ENCODE measurements at regions not wholly inside any gene's neighbourhood (a gene's known extent, or its start where the extent isn't known, plus 50 kb on each side); places are given as distances from the start of the nearest gene placed in this dataset.
"Not testable (repeated sequence)": the region's sequence is repeated elsewhere in the genome, so short reads cannot be mapped to it uniquely, and the experiment has no call there.

GRCh38 chr14:105680736-105681098 is 154.3 kb downstream of the TMEM121 start:
- DNase-seq: not testable (repeated sequence)

- DNase-seq: not testable (repeated sequence)
Measured at GRCh38 chr14:105681606-105682185, 155.3 kb downstream of the TMEM121 start.

DNA sequence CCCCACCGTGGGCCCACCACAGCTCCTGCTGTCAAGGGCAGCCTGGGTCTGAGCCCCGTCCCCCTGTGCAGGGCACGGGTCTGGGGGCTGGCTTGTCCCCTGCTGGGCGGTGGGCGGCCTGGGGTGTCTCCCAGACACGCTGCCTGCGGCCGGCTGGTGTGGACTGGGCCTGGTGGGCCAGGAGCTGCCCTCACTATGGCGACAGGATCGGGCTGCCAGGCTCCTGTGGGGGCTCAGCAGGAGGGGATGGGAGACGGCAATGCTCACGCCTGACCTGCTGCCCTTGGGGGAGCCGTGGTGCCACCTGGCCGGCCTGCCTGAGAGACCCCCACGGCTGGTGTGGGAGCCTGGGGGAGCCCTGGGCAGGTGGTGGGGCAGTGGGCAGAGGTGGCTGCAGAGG is 156.1 kb downstream of the TMEM121 start:
- not testable (repeated sequence) for DNase-seq

- no peak for DNase-seq
Measured at GRCh38 chr14:105682956-105683570, 156.7 kb downstream of the TMEM121 start.

DNA sequence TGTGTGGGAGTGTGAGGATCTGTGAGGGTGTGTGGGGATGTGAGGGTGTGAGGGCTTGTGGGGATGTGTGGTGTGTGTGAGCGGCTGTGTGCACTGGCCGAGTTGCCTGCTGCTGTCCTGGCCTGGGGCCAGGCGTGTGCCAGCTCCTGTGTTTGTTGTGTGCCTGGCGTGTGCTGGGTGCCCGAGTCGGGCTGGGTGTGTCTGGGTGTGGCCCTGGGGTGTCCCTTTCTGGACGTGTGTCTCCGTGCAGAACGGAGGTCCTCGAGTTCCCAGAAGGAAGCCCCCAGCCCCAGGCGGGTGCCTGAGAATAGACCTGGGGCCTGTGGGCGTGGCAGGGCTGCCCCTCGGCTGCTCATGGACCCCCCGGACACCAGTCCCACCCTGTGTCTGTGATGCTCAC is 157.7 kb downstream of the TMEM121 start:
- DNase-seq: not testable (repeated sequence)

GRCh38 chr14:105684597-105684996 is 158.2 kb downstream of the TMEM121 start:
- DNase-seq: not testable (repeated sequence)

GRCh38 chr14:105685003-105685402 is 158.6 kb downstream of the TMEM121 start:
- DNase-seq: no peak

GRCh38 chr14:105685605-105686004 is 159.2 kb downstream of the TMEM121 start:
- DNase-seq: not testable (repeated sequence)

- DNase-seq: not testable (repeated sequence)
Measured at GRCh38 chr14:105686050-105686449, 159.7 kb downstream of the TMEM121 start.

- not testable (repeated sequence) for DNase-seq
Measured at GRCh38 chr14:105686462-105687170, 160.2 kb downstream of the TMEM121 start.

DNA sequence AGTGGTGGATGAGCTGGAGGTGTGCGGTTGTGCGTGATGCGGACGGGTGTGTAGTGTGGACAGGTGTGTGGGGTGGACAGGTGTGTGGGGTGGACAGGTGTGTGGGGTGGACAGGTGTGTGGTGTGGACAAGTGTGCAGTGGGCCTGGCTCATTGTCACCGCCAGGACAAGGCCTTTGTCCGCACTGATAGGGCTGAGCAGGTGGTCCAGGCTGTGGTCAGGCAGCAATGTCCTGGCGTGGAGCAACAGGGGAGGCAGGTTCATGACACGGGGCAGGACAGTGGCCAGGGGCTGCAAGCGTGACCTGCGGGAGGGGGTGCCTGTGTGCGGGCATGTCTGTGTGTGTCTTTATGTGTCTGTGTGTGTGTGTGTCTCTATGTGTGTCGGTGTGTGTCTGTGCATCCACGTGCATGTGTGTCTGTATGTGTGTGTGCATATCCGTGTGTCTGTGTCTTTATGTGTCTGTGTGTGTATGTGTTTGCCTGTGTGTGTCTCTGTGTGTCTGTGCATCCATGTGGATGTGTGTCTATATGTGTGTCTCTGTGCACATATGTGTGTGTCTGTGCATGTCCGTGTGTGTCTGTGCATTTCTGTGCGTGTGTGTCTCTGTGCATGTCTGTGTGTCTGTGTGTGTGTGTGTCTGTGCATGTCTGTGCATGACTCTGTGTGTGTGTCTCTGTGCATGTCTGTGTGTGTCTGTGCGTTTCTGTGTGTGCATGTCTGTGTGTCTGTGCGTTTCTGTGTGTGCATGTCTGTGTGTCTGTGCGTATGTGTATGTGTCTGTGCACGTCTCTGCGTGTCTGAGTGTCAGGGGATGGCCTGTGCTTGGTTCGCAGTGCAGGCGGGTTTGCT is 161.0 kb downstream of the TMEM121 start:
- not testable (repeated sequence) for DNase-seq

DNA sequence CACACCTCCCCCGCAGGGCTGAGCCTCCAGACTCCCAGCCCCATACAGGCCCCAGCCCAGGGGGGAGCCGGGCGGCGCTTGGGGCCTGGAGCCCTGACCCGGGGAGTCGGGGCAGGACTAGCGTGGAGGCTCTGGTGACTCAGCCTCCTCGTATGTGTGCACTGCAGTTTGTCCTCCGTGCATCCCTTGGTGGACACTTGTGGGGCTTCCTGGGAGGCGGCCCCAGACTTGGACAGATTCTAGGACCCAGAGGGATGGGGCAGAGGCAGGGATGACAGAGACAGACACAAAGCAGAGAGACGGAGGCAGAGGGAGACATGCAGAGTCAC is 161.6 kb downstream of the TMEM121 start:
- not testable (repeated sequence) for DNase-seq

DNA sequence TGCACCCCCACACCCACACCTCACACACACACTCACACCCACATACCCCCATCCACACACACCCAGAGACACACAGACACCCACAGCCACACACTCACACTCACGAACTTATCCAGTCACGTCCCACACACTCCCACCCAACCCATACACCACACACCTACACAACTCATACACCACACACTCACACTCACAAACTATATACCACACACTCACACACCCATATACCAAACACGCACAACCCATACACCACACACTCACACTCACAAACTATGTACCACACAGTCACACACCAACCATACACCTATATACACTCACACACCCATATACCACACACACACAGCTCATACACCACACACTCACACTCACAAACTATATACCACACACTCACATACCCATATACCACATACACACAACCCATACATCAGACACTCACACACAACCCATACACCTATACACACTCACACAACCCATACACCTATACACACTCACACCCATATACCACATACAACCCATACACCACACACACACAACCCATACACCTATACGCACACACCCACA is 162.4 kb downstream of the TMEM121 start:
- DNase-seq: not testable (repeated sequence)

GRCh38 chr14:105689722-105690121 is 163.3 kb downstream of the TMEM121 start:
- DNase-seq: no peak

GRCh38 chr14:105690671-105691070 is 164.3 kb downstream of the TMEM121 start:
- no peak for DNase-seq

GRCh38 chr14:105691321-105692109 is 165.1 kb downstream of the TMEM121 start:
- not testable (repeated sequence) for DNase-seq

DNA sequence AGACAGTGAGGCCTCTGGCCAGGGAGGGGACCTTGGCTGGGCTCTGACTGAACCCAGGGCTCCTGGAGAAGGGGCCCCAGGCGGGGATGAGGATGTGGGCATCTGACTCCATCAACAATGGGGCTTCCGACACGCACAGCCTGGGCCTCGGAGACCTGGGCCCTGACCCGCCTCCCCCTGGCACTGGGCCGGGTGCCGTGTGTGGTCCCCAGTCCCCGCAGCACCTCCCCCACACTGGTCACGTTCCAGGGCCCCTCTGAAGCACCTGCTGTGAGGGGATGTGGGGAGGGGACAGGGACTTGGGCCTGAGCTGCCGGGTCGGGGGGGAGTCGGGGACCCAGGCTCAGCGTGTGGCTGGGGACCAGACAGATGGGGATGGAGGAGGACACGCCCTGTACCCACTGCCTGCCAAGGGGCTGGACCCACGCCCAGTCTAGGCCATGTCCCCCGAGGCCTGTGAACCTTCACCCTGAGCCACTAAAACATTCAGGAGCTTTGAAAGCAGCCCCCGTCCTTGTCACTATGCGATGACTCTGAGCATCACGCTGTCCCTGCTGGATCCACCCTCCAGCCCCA is 165.8 kb downstream of the TMEM121 start:
- not testable (repeated sequence) for DNase-seq

GRCh38 chr14:105694961-105695360 is 168.6 kb downstream of the TMEM121 start:
- no peak for DNase-seq

DNA sequence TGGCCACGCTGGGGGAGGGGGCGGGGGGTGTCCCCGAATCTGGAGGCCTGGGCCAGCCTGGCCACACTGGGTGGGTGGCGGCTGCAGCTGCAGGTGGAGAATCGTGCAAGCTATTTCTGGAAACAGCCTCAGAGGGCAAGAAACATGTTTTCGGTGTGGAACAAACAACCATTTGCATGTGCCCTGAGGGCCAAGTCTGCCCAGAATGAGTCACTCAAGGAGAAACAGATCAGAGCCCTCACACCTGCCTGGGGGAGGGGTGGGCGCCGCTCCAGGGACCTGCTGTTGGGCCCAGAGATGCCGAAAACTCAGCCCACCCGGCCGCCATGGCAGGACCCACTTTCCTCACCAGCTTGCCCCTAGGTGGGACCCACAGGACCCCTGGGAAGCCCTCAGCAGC is 170.0 kb downstream of the TMEM121 start:
- not testable (repeated sequence) for DNase-seq

- DNase-seq: not testable (repeated sequence)
Measured at GRCh38 chr14:105697414-105697813, 171.0 kb downstream of the TMEM121 start.

DNA sequence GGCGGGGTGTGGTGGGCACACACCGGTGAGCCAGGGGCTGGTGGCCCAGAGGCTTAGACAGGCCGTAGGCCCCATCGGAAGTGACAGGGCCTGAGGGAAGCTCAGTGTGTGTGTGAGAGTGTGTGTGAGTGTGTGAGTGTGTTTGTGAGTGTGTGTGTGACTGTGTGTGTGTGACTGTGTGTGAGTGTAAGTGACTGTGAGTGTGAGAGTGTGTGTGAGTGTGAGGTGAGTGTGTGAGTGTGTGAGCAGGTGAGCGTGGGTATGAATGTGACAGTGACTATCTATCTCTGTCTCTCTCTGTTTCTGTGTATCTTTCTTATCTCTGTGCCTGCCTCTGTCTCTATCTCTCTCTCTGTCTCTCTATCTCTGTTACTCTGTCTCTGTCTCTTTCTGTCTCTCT is 171.6 kb downstream of the TMEM121 start:
- not testable (repeated sequence) for DNase-seq
